Embryonic facial prominence (tissue), 1 donor: ENCODE measurements at regions not wholly inside any gene's neighbourhood (a gene's known extent, or its start where the extent isn't known, plus 50 kb on each side); places are given as distances from the start of the nearest gene placed in this dataset.
"Not testable (repeated sequence)": the region's sequence is repeated elsewhere in the genome, so short reads cannot be mapped to it uniquely, and the experiment has no call there.

ENCODE experiments used
- DNase-seq: peaks from one replicate; pipeline ENCODE4 v3.0.0-alpha.2; 2016; ENCODE audit errors: extremely low spot score

GRCh38 chr1:88609051-88609450, 75.0 kb upstream of the PKN2 start:
- DNase-seq, result no peak

- no peak for DNase-seq
Measured at GRCh38 chr1:88610687-88611086, 73.4 kb upstream of the PKN2 start.

DNA sequence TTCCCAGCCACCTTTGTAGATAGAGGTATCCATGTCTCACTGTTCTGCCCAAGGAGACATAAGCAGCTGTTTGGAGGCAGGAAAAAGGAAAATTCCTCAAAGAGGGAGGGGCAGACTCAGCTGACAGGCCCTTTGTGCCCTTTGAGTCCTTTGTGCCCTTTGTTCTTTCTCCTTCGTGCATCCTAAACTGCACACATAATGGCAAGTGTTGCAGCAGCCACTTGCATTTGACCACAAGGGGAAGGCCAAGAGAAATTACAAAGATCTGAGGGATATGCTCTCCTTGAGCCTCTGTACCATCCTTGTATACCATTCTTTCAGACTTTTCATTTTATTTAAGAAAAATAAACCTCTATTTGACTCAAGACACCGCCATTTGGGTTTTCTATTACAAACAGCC, 71.8 kb upstream of the PKN2 start:
- no peak for DNase-seq

- DNase-seq, result no peak
Measured at GRCh38 chr1:88612773-88613172, 71.3 kb upstream of the PKN2 start.

DNA sequence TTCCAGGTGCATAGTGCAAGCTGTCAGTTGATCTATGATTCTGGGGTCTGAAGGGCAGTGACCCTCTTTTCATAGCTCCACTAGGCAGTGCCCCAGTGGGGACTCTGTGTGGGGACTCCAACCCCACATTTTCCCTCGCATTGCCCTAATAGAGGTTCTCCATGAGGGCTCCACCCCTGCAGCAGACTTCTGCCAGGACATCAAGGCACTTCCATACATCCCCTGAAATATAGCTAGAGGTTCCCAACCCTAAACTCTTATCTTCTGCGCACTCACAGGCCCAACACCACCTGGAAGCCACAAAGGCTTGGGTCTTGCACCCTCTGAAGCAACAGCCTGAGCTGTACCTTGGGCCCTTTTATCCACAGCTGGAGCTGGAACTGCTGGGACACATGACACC, 65.7 kb upstream of the PKN2 start:
- DNase-seq, result no peak

- DNase-seq, result not testable (repeated sequence)
Measured at GRCh38 chr1:88623101-88623500, 61.0 kb upstream of the PKN2 start.
